GM12801 (cell line): ENCODE measurements at regions not wholly inside any gene's neighbourhood (a gene's known extent, or its start where the extent isn't known, plus 50 kb on each side); places are given as distances from the start of the nearest gene placed in this dataset.

Experiments used
- CTCF ChIP-seq: IDR thresholded peaks from one replicate; pipeline ENCODE4 v1.5.1; 2011; ENCODE audit warnings: control low read depth; ENCODE audit not compliant: insufficient read length; ENCODE audit errors: extremely low read depth

- TF ChIP-seq CTCF: no peak
Observed at GRCh38 chr2:136238286-136239078, 120.5 kb upstream of the CXCR4 start.

- no peak for TF ChIP-seq CTCF
Observed at GRCh38 chr2:136236019-136236418, 118.1 kb upstream of the CXCR4 start.

- no peak for TF ChIP-seq CTCF
Observed at GRCh38 chr2:136235546-136235945, 117.6 kb upstream of the CXCR4 start.

- TF ChIP-seq CTCF: no peak
Observed at GRCh38 chr2:136234261-136234660, 116.3 kb upstream of the CXCR4 start.

GRCh38 chr2:136233298-136233697 lies 115.3 kb upstream of the CXCR4 start:
- TF ChIP-seq CTCF: no peak

- no peak for TF ChIP-seq CTCF
Observed at GRCh38 chr2:136232456-136233172, 114.7 kb upstream of the CXCR4 start.

GRCh38 chr2:136230464-136230863 lies 112.5 kb upstream of the CXCR4 start:
- TF ChIP-seq CTCF: no peak
